ENCODE measurements at regions not wholly inside any gene's neighbourhood (a gene's known extent, or its start where the extent isn't known, plus 50 kb on each side); places are given as distances from the start of the nearest gene placed in this dataset.
"Not testable (repeated sequence)": the region's sequence is repeated elsewhere in the genome, so short reads cannot be mapped to it uniquely, and the experiment has no call there.

- Mint-ChIP-seq H3K27ac (no peak overlapping the region), H3K9me3 (peaks cover 4% of the 10 kb centered on the region), H3K27me3 (no peaks in the 10 kb centered on the region), H3K36me3 (ENCODE audit: low read depth) (no peaks in the 10 kb centered on the region), H3K4me3 (no peak overlapping the region), H3K4me1 (ENCODE audit: low read depth) (no peaks in the 10 kb centered on the region)
- no peaks in the 10 kb centered on the region for H3K36me3 ChIP-seq (ENCODE audit: insufficient read depth, low read length)
- intact Hi-C loops (cut with DNase I, micrococcal nuclease), result no loop called here
- ChIA-PET POLR2A (no interaction called here), CTCF (no interaction called here)
- H3K27ac ChIP-seq (ENCODE audit: low read depth in 1 of 2, low read length in 2 of 2), result no peak overlapping the region
- no peak for TF ChIP-seq CTCF (IDR thresholded peaks at IDR 0.05)
- H3K4me1 ChIP-seq (ENCODE audit: insufficient read depth, low read length), result no peaks in the 10 kb centered on the region
- DNase-seq (no peak), ATAC-seq (ENCODE audit: poor library complexity) (no peak)
- peaks cover 0 to 8% of the 10 kb centered on the region in 2 experiments for H3K9me3 ChIP-seq (ENCODE audit: control insufficient read depth in 1 of 2, insufficient read depth in 1 of 2, low read length in 2 of 2)
- H3K27me3 ChIP-seq (ENCODE audit: control insufficient read depth in 1 of 2, insufficient read depth in 2 of 2, low read length in 2 of 2), result no peaks in the 10 kb centered on the region
- no peak overlapping the region for H3K4me3 ChIP-seq (ENCODE audit: low read length)
Measured at GRCh38 chr14:83294941-83295340, 1761.3 kb upstream of the SEL1L start.

GRCh38 chr14:83297361-83297760 is 1763.7 kb upstream of the SEL1L start:
- POLR2A ChIA-PET, result no interaction called here
- peaks cover 4 to 11% of the 10 kb centered on the region in 2 experiments for H3K9me3 ChIP-seq (ENCODE audit: control insufficient read depth in 1 of 2, insufficient read depth in 1 of 2, low read length in 2 of 2)
- DNase-seq, result no peak
- H3K27ac Mint-ChIP-seq, result no peak overlapping the region
- intact Hi-C loops (cut with DNase I, micrococcal nuclease), result no loop called here
- no peak overlapping the region for H3K4me3 ChIP-seq (ENCODE audit: low read length)
- no peaks in the 10 kb centered on the region for H3K27me3 ChIP-seq (ENCODE audit: control insufficient read depth in 1 of 2, insufficient read depth in 2 of 2, low read length in 2 of 2)
- H3K36me3 Mint-ChIP-seq (ENCODE audit: low read depth), result no peaks in the 10 kb centered on the region
- ATAC-seq (ENCODE audit: poor library complexity), result no peak
- H3K27me3 Mint-ChIP-seq, result no peaks in the 10 kb centered on the region
- peaks cover 4% of the 10 kb centered on the region for H3K9me3 Mint-ChIP-seq
- H3K4me3 Mint-ChIP-seq, result no peak overlapping the region
- CTCF ChIA-PET, result no interaction called here
- no peak for TF ChIP-seq CTCF (IDR thresholded peaks at IDR 0.05)
- H3K4me1 ChIP-seq (ENCODE audit: insufficient read depth, low read length), result no peaks in the 10 kb centered on the region
- no peaks in the 10 kb centered on the region for H3K36me3 ChIP-seq (ENCODE audit: insufficient read depth, low read length)
- no peaks in the 10 kb centered on the region for H3K4me1 Mint-ChIP-seq (ENCODE audit: low read depth)
- H3K27ac ChIP-seq (ENCODE audit: low read depth in 1 of 2, low read length in 2 of 2), result no peak overlapping the region

GRCh38 chr14:83298016-83298415 is 1764.4 kb upstream of the SEL1L start:
- peaks cover 4 to 11% of the 10 kb centered on the region in 2 experiments for H3K9me3 ChIP-seq (ENCODE audit: control insufficient read depth in 1 of 2, insufficient read depth in 1 of 2, low read length in 2 of 2)
- H3K36me3 ChIP-seq (ENCODE audit: insufficient read depth, low read length); DNase-seq; POLR2A ChIA-PET; H3K4me1 Mint-ChIP-seq (ENCODE audit: low read depth); H3K4me1 ChIP-seq (ENCODE audit: insufficient read depth, low read length); H3K27me3 Mint-ChIP-seq; H3K27ac Mint-ChIP-seq; CTCF ChIA-PET; H3K27me3 ChIP-seq (ENCODE audit: control insufficient read depth in 1 of 2, insufficient read depth in 2 of 2, low read length in 2 of 2); H3K27ac ChIP-seq (ENCODE audit: low read depth in 1 of 2, low read length in 2 of 2); ATAC-seq (ENCODE audit: poor library complexity); H3K4me3 Mint-ChIP-seq; H3K4me3 ChIP-seq (ENCODE audit: low read length); H3K36me3 Mint-ChIP-seq (ENCODE audit: low read depth); intact Hi-C loops (cut with DNase I, micrococcal nuclease); H3K9me3 Mint-ChIP-seq: not testable (repeated sequence)

GRCh38 chr14:83300476-83301064 is 1766.9 kb upstream of the SEL1L start:
- H3K9me3 ChIP-seq (ENCODE audit: control insufficient read depth in 1 of 2, insufficient read depth in 1 of 2, low read length in 2 of 2), result peaks cover 4 to 7% of the 10 kb centered on the region in 2 experiments
- H3K27me3 ChIP-seq (ENCODE audit: control insufficient read depth in 1 of 2, insufficient read depth in 2 of 2, low read length in 2 of 2), result no peaks in the 10 kb centered on the region
- intact Hi-C loops (cut with DNase I, micrococcal nuclease), result no loop called here
- ChIA-PET CTCF (interaction anchor here (1.1 kb wide), 1 partner anchor 20 kb away, joined by 3 read pairs; no protein-coding TSS in a partner anchor), POLR2A (no interaction called here)
- DNase-seq, result no peak
- H3K27ac ChIP-seq (ENCODE audit: low read depth in 1 of 2, low read length in 2 of 2), result no peak overlapping the region
- Mint-ChIP-seq H3K4me3 (no peak overlapping the region), H3K4me1 (ENCODE audit: low read depth) (no peaks in the 10 kb centered on the region), H3K27ac (no peak overlapping the region), H3K36me3 (ENCODE audit: low read depth) (no peaks in the 10 kb centered on the region), H3K9me3 (peaks cover 7% of the 10 kb centered on the region), H3K27me3 (no peaks in the 10 kb centered on the region)
- no peak for TF ChIP-seq CTCF (IDR thresholded peaks at IDR 0.05)
- no peaks in the 10 kb centered on the region for H3K36me3 ChIP-seq (ENCODE audit: insufficient read depth, low read length)
- no peak for ATAC-seq (ENCODE audit: poor library complexity)
- H3K4me3 ChIP-seq (ENCODE audit: low read length), result no peak overlapping the region
- no peaks in the 10 kb centered on the region for H3K4me1 ChIP-seq (ENCODE audit: insufficient read depth, low read length)

Data from CD4-positive, alpha-beta T cell (primary cell).